RWPE1 (cell line): ENCODE measurements at regions not wholly inside any gene's neighbourhood (a gene's known extent, or its start where the extent isn't known, plus 50 kb on each side); places are given as distances from the start of the nearest gene placed in this dataset.

Experiments
- CTCF ChIA-PET: fragments of 350-600 bp; sonication (Branson Sonifier 250); formaldehyde crosslinking; extraction: SDS; loops from one replicate; lab custom pipeline; 2021; lab: Yijun Ruan, JAX
- POLR2A ChIA-PET: fragments of 400-600 bp; formaldehyde crosslinking; extraction: SDS; loops from one replicate; lab custom pipeline; 2020; ENCODE audit warnings: antibody characterized with exemption; ENCODE audit not compliant: low non-redundant PET; lab: Yijun Ruan, JAX
- DNase-seq: peaks from one replicate; pipeline ENCODE4 v3.0.0; 2012; ENCODE audit warnings: low spot score
- H3K27ac ChIP-seq: fragments of 450-650 bp; 2 replicates; pipeline ENCODE4 v1.5.1; 2017
- CTCF ChIP-seq: fragments of 450-650 bp; conservative IDR thresholded peaks from 2 replicates; pipeline ENCODE4 v1.5.1; 2017; ENCODE audit warnings: low read depth, mild to moderate bottlenecking

- ChIA-PET CTCF (no interaction called here), POLR2A (no interaction called here)
- TF ChIP-seq CTCF: no peak
- no peak for DNase-seq
- no peak overlapping the region for H3K27ac ChIP-seq
These were observed 303.7 kb upstream of the SLC24A2 start for GRCh38 chr9:20092561-20092960.

GRCh38 chr9:20087481-20087880, 298.6 kb upstream of the SLC24A2 start:
- H3K27ac ChIP-seq: no peak overlapping the region
- DNase-seq: no peak
- ChIA-PET POLR2A (no interaction called here), CTCF (interaction anchor here (0.6 kb wide), 1 partner anchor 36 kb away, joined by 3 read pairs; no protein-coding TSS in a partner anchor)
- no peak for TF ChIP-seq CTCF

- ChIA-PET POLR2A (no interaction called here), CTCF (no interaction called here)
- no peak for TF ChIP-seq CTCF
These were observed 297.0 kb upstream of the SLC24A2 start for GRCh38 chr9:20085842-20086241.

GRCh38 chr9:20084125-20084524, 295.3 kb upstream of the SLC24A2 start:
- ChIA-PET CTCF (interaction anchor here (0.6 to 0.7 kb wide), 2 partner anchors 201 to 303 kb away, joined by 3 to 4 read pairs; no protein-coding TSS in a partner anchor), POLR2A (no interaction called here)

More at GRCh38 chr9:20085842-20086241, 297.0 kb upstream of the SLC24A2 start:
- H3K27ac ChIP-seq: no peak overlapping the region
- DNase-seq: no peak

GRCh38 chr9:20083390-20083789, 294.6 kb upstream of the SLC24A2 start:
- no peak overlapping the region for H3K27ac ChIP-seq
- ChIA-PET CTCF (interaction anchor here (0.6 to 0.7 kb wide), 3 partner anchors 164 to 304 kb away, joined by 3 to 4 read pairs (median 3); no protein-coding TSS in a partner anchor), POLR2A (no interaction called here)
- DNase-seq: no peak
- TF ChIP-seq CTCF: no peak

More at GRCh38 chr9:20084125-20084524, 295.3 kb upstream of the SLC24A2 start:
- TF ChIP-seq CTCF: no peak
- DNase-seq: no peak
- no peak overlapping the region for H3K27ac ChIP-seq

- POLR2A ChIA-PET: no interaction called here
- no peak overlapping the region for H3K27ac ChIP-seq
- TF ChIP-seq CTCF: no peak
- DNase-seq: no peak
- CTCF ChIA-PET: interaction anchor here (0.6 to 0.7 kb wide), 3 partner anchors 82 to 427 kb away, joined by 3 read pairs; no protein-coding TSS in a partner anchor
These were observed 294.0 kb upstream of the SLC24A2 start for GRCh38 chr9:20082831-20083230.
